HG03108 (cell line): ENCODE measurements at regions not wholly inside any gene's neighbourhood (a gene's known extent, or its start where the extent isn't known, plus 50 kb on each side); places are given as distances from the start of the nearest gene placed in this dataset.

Source experiments
- ATAC-seq: cut with Tn5 transposase; IDR thresholded peaks from one replicate; pipeline ENCODE4 v1.9.1; 2021; ENCODE audit warnings: moderate library complexity; ENCODE audit not compliant: unreplicated experiment

- ATAC-seq, result no peak
These were observed 506.1 kb upstream of the AKR1E2 start for GRCh38 chr10:4319870-4320367.

DNA sequence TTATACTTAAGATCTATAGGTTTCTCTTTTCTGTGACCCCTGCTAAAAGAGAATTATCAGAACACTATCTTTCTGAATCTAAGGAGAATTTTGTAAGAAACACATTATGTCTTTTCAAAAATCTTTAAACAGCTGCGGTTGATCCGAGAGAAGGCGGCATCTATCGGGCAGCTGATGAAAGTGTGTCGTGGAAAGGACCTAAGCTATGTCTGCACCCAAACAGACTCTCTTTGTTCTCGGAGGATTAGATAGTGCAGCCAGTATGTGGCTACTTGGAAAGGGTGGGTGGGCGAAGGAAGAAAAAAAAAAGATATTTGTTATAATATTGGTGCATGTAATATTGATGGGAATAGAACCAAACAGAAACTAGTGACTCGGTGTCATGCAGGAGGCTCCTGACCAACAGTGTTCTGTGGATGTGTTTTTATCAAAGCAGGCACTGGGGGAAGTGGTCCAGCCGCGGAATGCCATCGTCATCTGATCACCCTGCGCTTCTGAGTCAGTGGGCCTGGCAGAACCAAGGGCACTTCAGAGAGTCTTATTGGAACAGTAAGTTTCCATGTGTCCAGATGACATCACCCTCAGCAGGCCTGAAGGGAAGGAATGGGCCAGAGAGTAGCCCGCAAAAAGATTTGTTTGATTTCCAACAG lies 509.7 kb upstream of the AKR1E2 start:
- no peak for ATAC-seq

GRCh38 chr10:4315551-4315950 lies 510.5 kb upstream of the AKR1E2 start:
- no peak for ATAC-seq

DNA sequence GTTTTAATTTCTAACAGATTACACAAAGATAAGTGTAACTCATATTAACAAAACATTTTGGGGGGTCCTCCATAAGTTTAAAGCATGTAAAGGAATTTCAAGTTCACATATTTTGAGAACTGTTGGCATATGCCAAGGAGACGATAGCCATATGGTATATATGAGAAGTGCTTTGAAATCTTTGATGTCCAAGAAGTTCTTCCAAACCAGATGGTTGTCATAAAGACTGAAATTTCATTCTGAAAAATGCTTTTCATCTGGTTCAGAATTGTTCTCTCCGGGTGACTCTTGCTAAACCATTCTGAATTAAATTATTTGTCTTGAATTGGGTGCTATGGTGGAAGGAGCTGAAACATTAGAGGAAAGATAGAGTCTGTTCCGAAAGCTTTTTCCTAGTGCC lies 513.0 kb upstream of the AKR1E2 start:
- ATAC-seq, result no peak

DNA sequence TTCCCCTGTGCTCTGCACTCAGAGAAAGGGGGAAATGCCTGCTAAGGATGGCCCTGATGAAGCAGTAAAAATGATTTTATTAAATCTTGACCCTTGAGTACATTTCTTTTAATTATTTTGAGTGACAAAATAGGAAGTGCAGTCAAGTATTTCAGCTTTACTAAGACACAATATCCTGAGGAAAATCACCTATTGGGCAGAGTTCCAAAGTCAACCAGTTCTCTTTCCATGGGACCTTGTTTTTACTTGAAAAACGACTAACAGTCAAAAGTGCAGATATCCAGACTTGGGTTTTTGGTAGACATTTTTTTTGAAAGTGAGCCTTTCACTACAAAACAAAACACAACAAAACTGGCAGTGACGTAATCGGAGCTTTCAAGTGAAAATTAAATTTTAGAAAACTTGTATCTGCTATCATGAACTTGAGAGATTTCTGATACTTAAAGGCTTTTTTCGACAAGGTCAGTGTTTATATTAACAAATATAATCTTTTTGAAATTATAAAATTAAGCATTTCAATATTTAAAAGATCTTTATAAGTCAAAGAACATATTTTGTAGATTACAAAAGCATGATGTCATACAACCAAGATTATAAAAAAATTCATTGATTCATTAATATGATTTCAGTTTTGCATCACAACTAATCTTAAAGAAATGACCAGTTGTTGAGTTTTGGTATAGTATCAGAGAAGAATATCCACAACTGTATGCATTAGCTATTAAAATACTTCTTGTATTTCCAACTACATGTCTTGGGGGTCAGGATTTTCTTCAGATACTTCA lies 513.8 kb upstream of the AKR1E2 start:
- no peak for ATAC-seq

- ATAC-seq, result no peak
These were observed 515.8 kb upstream of the AKR1E2 start for GRCh38 chr10:4310172-4310571.

DNA sequence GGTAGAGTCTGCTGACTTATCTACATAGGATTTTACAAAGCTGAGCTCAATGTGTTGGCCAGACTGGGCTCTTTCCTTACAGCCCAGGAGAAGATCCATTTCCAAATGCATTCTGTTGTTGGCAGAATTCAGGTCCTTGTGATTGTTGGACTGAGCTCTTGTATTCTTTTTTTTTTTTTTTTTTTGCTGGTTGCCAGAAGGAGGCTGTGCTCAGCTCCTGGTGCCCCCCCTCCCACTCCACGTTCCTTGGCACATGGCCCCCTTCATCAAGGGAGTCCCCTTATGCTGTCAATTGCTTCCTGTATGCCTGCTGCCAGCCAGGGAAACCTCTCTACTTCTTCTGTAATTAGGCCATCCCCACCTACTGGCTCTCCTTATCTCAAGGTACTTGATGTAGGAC lies 518.1 kb upstream of the AKR1E2 start:
- ATAC-seq, result no peak

DNA sequence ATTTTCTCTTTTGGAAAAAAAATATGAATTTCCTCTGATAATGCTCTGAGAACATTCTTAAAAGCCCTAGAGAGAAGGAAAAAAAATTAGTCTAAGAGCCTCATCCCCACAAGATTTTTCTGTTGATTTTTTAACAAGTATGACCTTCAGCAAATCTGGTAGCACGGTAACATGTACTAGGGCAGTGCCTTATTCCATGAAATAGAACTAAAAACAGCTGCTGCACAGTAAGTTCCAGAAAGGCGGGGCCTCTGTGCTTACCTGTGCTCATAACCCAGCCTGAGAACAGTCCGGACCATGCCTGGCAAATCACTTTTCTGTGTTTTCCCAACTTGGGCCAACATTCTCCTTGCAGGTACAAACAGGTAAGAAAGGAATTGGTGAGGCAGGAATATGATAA lies 519.1 kb upstream of the AKR1E2 start:
- no peak for ATAC-seq

DNA sequence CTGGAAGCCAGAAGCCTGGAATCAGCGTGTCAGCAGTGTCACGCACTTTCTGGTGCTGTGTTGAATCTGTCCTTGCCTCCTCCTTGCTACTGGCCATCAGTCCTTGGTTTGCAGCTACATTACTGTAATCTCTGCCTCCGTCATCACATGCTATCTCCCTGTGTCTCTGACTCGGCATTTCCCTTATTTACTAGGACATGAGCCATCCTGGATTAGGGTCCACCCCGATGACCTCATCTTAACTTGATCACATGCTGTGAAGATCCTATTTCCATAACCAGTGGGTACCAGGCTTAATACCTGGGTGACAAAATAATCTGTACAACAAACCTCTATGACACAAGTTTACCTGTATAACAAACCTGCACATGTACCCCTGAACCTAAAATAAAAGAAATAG lies 518.0 kb upstream of the KLF6 start:
- ATAC-seq, result no peak

GRCh38 chr10:4301291-4302045 lies 516.5 kb upstream of the KLF6 start:
- ATAC-seq, result no peak

DNA sequence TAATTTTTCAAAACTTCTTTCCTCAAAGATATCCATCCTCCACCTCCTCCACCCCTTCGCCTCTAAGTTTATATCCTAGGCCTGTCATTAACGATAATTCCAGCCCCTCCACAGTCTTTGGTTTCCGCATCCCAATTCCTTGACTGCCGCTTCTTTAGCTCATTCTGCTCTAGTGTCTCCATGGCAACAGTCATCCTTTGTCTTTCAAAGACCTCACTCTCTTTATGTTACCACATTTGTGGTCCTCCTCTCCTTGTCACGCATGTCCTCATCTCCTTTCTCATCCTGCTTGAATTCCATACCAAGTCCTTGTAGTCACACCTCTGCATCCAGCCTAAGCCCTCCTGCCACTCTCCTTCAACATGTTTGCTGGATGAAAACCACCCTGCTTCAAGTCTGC lies 511.2 kb upstream of the KLF6 start:
- ATAC-seq, result no peak

DNA sequence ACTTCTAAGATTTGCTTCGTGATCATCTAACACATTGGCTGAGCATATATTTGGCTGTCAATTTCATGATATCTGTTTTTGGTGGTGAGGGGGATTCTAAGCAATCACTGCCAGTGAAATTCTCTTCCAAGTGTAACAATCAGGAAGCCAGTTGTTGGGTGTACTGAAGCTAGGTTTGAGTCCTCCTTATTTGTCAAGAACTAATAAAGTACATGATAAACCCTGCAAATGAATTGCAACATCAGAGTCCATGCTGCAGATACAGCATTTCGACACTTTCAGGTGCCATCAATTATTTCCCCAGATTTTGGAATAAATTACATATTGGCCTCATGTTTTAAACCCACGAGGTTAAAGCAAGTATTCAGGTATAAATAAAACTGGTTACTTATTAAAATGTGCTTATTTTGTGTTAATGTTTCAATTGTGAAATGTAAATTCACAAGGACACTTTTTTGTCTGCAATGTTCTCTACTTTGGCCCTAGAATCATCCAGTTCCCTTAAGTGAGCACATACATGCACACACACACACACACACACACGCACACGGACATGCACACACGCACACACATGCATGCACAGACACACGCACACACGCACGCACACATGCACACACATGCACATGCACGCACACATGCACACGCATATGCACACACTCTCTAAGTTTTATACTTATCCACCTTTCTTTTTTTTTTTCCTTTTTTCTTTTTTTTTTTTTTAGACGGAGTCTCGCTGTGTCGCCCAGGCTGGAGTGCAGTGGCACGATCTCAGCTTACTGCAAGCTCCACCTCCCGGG lies 510.2 kb upstream of the KLF6 start:
- ATAC-seq, result no peak

- no peak for ATAC-seq
These were observed 509.3 kb upstream of the KLF6 start for GRCh38 chr10:4294271-4294670.

DNA sequence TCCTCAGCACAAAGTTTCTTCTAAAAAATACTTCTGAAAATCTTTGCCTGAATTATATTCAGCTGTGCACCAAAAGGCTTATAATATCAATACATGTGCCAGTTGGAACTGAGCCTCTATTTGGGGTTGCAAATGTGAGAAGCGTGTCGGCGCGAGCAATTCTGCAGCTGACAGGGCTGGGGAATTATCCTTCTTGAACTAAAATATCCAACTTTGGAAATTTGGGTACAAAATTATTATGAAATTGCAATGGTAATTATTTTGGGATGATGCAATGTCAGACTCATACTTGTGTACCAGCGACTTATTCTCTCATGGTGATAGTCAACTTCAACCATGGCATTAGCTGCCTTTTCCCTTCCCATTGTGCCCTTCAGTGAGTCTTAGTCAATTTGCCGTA lies 507.0 kb upstream of the KLF6 start:
- ATAC-seq, result no peak

GRCh38 chr10:4285121-4285520 lies 500.1 kb upstream of the KLF6 start:
- no peak for ATAC-seq

- no peak for ATAC-seq
These were observed 499.0 kb upstream of the KLF6 start for GRCh38 chr10:4283846-4284610.

GRCh38 chr10:4282496-4282895 lies 497.5 kb upstream of the KLF6 start:
- ATAC-seq, result no peak

- ATAC-seq, result no peak
These were observed 496.3 kb upstream of the KLF6 start for GRCh38 chr10:4281190-4281825.

GRCh38 chr10:4280461-4281189 lies 495.6 kb upstream of the KLF6 start:
- no peak for ATAC-seq
